A673 (cell line): ENCODE measurements at regions not wholly inside any gene's neighbourhood (a gene's known extent, or its start where the extent isn't known, plus 50 kb on each side); places are given as distances from the start of the nearest gene placed in this dataset.

Experiments
- CTCF ChIP-seq: fragments of 300-800, 200-600 bp; sonication (generic); conservative IDR thresholded peaks from 2 replicates; pipeline ENCODE4 v1.5.1; 2017; ENCODE audit warnings: low read depth, mild to moderate bottlenecking, antibody characterized with exemption, low read length, moderate library complexity, mixed read lengths
- EZH2 ChIP-seq: fragments of 200-600 bp; sonication (generic); IDR thresholded peaks from 2 replicates; pipeline ENCODE4 v1.6.1; 2017; ENCODE audit warnings: borderline replicate concordance, low read depth, mild to moderate bottlenecking, mixed read lengths, antibody characterized with exemption, low read length; ENCODE audit not compliant: poor library complexity, severe bottlenecking

DNA sequence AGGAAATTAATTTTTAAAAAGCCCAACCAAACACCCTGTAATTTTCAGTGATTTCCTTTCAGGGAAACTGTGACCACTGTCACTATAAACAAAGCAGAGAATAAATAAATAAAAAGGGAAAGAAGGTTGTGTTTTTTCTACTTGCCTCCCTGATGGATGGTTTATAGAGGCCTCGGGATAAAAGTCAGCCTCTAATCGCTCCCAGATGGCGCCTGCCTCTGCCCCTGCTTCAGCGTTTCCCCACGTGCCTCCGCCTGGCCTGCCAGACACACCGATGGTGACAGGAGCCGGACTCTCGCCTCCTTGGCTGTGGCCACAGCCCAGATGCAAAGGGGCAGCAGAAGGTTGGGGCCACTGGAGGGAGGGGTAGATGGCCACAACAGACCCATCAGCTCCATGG, 327.7 kb downstream of the CDC5L start:
- TF ChIP-seq CTCF (no peak), EZH2 (no peak)
